Naive thymus-derived CD8-positive, alpha-beta T cell (primary cell): ENCODE measurements at regions not wholly inside any gene's neighbourhood (a gene's known extent, or its start where the extent isn't known, plus 50 kb on each side); places are given as distances from the start of the nearest gene placed in this dataset.
"Not testable (repeated sequence)": the region's sequence is repeated elsewhere in the genome, so short reads cannot be mapped to it uniquely, and the experiment has no call there.

Source experiments
- ATAC-seq, 2 donors: fragments of 150-1000 bp; cut with Tn5 transposase in 1 of 2; sonication (Bioruptor Pico), chemical (Tn5 transposase) in 1 of 2; 1 replicate in 1 of 2; 2 replicates in 1 of 2; pipeline ENCODE4 v1.10.0; 2021; ENCODE audit warnings: mild to moderate bottlenecking in 2 of 2, moderate library complexity in 2 of 2
- POLR2A ChIA-PET: fragments of 350-600 bp; sonication (Branson Sonifier 250); formaldehyde crosslinking; loops from one replicate; lab custom pipeline; 2021; ENCODE audit warnings: antibody characterized with exemption; lab: Charles Lee
- DNase-seq, 10 donors: peaks; one replicate each; pipeline versions ENCODE4 v3.0.0 to v3.0.0-alpha.2; 2020 to 2022
- H3K27ac Mint-ChIP-seq, 10 donors: one replicate each; pipeline ENCODE4 v1.8.0; 2020 to 2022; ENCODE audit warnings: mild to moderate bottlenecking in 10 of 10, mixed read lengths in 10 of 10, moderate library complexity in 4 of 10, inconsistent platforms in 1 of 10
- H3K27me3 Mint-ChIP-seq, 5 donors: one replicate each; pipeline ENCODE4 v1.8.0; 2021 to 2022; ENCODE audit warnings: mixed read lengths in 5 of 5
- H3K36me3 Mint-ChIP-seq, 3 donors: one replicate each; pipeline ENCODE4 v1.8.0; 2020 to 2022; ENCODE audit warnings: mixed read lengths in 3 of 3, mild to moderate bottlenecking in 2 of 3, inconsistent platforms in 1 of 3
- H3K4me1 Mint-ChIP-seq, 4 donors: one replicate each; pipeline ENCODE4 v1.8.0; 2021 to 2022; ENCODE audit warnings: mixed read lengths in 4 of 4
- H3K4me3 Mint-ChIP-seq, 10 donors: one replicate each; pipeline ENCODE4 v1.8.0; 2020 to 2022; ENCODE audit warnings: mild to moderate bottlenecking in 10 of 10, mixed read lengths in 10 of 10, moderate library complexity in 6 of 10, inconsistent platforms in 1 of 10
- H3K9me3 Mint-ChIP-seq, 9 donors: one replicate each; pipeline ENCODE4 v1.8.0; 2020 to 2022; ENCODE audit warnings: mixed read lengths in 9 of 9, mild to moderate bottlenecking in 3 of 9, inconsistent platforms in 1 of 9, moderate library complexity in 1 of 9

GRCh38 chr5:2374703-2375102 lies 376.8 kb downstream of the IRX2 start:
- H3K27ac Mint-ChIP-seq, result no peak overlapping the region
- POLR2A ChIA-PET, result no interaction called here
- DNase-seq (no peak), ATAC-seq (no peak)
- no peak overlapping the region for H3K4me3 Mint-ChIP-seq
- H3K9me3 Mint-ChIP-seq, result peaks cover 0 to 18% (median 3%) of the 10 kb centered on the region in 9 donors
- H3K36me3 Mint-ChIP-seq, result no peaks in the 10 kb centered on the region
- no peaks in the 10 kb centered on the region for H3K4me1 Mint-ChIP-seq
- peaks cover 0 to 7% (median 0%) of the 10 kb centered on the region in 5 donors for H3K27me3 Mint-ChIP-seq

- Mint-ChIP-seq H3K27me3 (peaks cover 0 to 7% (median 1%) of the 10 kb centered on the region in 5 donors), H3K4me1 (no peaks in the 10 kb centered on the region), H3K36me3 (no peaks in the 10 kb centered on the region), H3K27ac (no peak overlapping the region), H3K9me3 (peaks cover 0 to 18% (median 6%) of the 10 kb centered on the region in 9 donors), H3K4me3 (no peak overlapping the region)
- POLR2A ChIA-PET, result no interaction called here
- DNase-seq (no peak), ATAC-seq (no peak)
Observed at GRCh38 chr5:2373631-2374030, 377.8 kb downstream of the IRX2 start.

- DNase-seq, result no peak
- POLR2A ChIA-PET, result no interaction called here
- H3K27me3 Mint-ChIP-seq, result peaks cover 0 to 7% (median 2%) of the 10 kb centered on the region in 5 donors
- no peak for ATAC-seq
- H3K36me3 Mint-ChIP-seq, result no peaks in the 10 kb centered on the region
- no peak overlapping the region for H3K27ac Mint-ChIP-seq
- H3K4me1 Mint-ChIP-seq, result no peaks in the 10 kb centered on the region
- H3K4me3 Mint-ChIP-seq, result no peak overlapping the region
- peaks cover 0 to 18% (median 6%) of the 10 kb centered on the region in 9 donors for H3K9me3 Mint-ChIP-seq
Observed at GRCh38 chr5:2371419-2371710, 380.1 kb downstream of the IRX2 start.

GRCh38 chr5:2370626-2371418 lies 380.7 kb downstream of the IRX2 start:
- Mint-ChIP-seq H3K9me3 (peaks cover 0 to 18% (median 6%) of the 10 kb centered on the region in 9 donors), H3K4me3 (no peak overlapping the region), H3K27me3 (peaks cover 0 to 7% (median 2%) of the 10 kb centered on the region in 5 donors), H3K4me1 (no peaks in the 10 kb centered on the region), H3K36me3 (no peaks in the 10 kb centered on the region), H3K27ac (no peak overlapping the region)
- POLR2A ChIA-PET, result no interaction called here
- ATAC-seq (no peak), DNase-seq (no peak)

GRCh38 chr5:2369178-2369577 lies 382.3 kb downstream of the IRX2 start:
- Mint-ChIP-seq H3K9me3 (peaks cover 1 to 27% (median 10%) of the 10 kb centered on the region in 9 donors), H3K27ac (no peak overlapping the region), H3K36me3 (peaks cover 0 to 8% (median 0%) of the 10 kb centered on the region in 3 donors), H3K4me1 (no peaks in the 10 kb centered on the region), H3K27me3 (peaks cover 0 to 14% (median 3%) of the 10 kb centered on the region in 5 donors), H3K4me3 (no peak overlapping the region)
- no peak for DNase-seq
- ATAC-seq, result no peak
- POLR2A ChIA-PET, result no interaction called here

GRCh38 chr5:2366816-2367215 lies 384.7 kb downstream of the IRX2 start:
- Mint-ChIP-seq H3K36me3 (peaks cover 0 to 8% (median 0%) of the 10 kb centered on the region in 3 donors), H3K27ac (no peak overlapping the region), H3K9me3 (peaks cover 1 to 17% (median 7%) of the 10 kb centered on the region in 9 donors), H3K4me3 (no peak overlapping the region), H3K4me1 (no peaks in the 10 kb centered on the region), H3K27me3 (peaks cover 1 to 17% (median 11%) of the 10 kb centered on the region in 5 donors)
- ATAC-seq (no peak), DNase-seq (no peak)
- POLR2A ChIA-PET, result no interaction called here

GRCh38 chr5:2357309-2357708 lies 394.2 kb downstream of the IRX2 start:
- Mint-ChIP-seq H3K36me3 (no peaks in the 10 kb centered on the region), H3K27ac (no peak overlapping the region), H3K9me3 (peaks cover 0 to 19% (median 0%) of the 10 kb centered on the region in 9 donors), H3K4me1 (no peaks in the 10 kb centered on the region), H3K27me3 (peaks cover 0 to 26% (median 6%) of the 10 kb centered on the region in 5 donors), H3K4me3 (no peak overlapping the region)
- POLR2A ChIA-PET, result no interaction called here
- ATAC-seq, result no peak
- DNase-seq, result no peak

GRCh38 chr5:2355859-2356258 lies 395.6 kb downstream of the IRX2 start:
- H3K4me3 Mint-ChIP-seq, result no peak overlapping the region

GRCh38 chr5:2353871-2354440 lies 397.5 kb downstream of the IRX2 start:
- no peak for ATAC-seq
- peaks cover 0 to 19% (median 9%) of the 10 kb centered on the region in 9 donors for H3K9me3 Mint-ChIP-seq

More at GRCh38 chr5:2355859-2356258, 395.6 kb downstream of the IRX2 start:
- Mint-ChIP-seq H3K27ac (no peak overlapping the region), H3K27me3 (peaks cover 0 to 26% (median 6%) of the 10 kb centered on the region in 5 donors), H3K36me3 (no peaks in the 10 kb centered on the region), H3K4me1 (no peaks in the 10 kb centered on the region), H3K9me3 (peaks cover 0 to 28% (median 6%) of the 10 kb centered on the region in 9 donors)
- DNase-seq (no peak), ATAC-seq (no peak)
- POLR2A ChIA-PET, result no interaction called here

GRCh38 chr5:2353211-2353610 lies 398.3 kb downstream of the IRX2 start:
- DNase-seq, result no peak
- no peak for ATAC-seq
- Mint-ChIP-seq H3K27ac (no peak overlapping the region), H3K9me3 (peaks cover 0 to 16% (median 10%) of the 10 kb centered on the region in 9 donors), H3K4me1 (no peaks in the 10 kb centered on the region), H3K27me3 (peaks cover 0 to 26% (median 6%) of the 10 kb centered on the region in 5 donors), H3K36me3 (no peaks in the 10 kb centered on the region), H3K4me3 (no peak overlapping the region)
- POLR2A ChIA-PET, result no interaction called here

More at GRCh38 chr5:2353871-2354440, 397.5 kb downstream of the IRX2 start:
- POLR2A ChIA-PET, result no interaction called here
- DNase-seq, result no peak
- Mint-ChIP-seq H3K27ac (no peak overlapping the region), H3K4me1 (no peaks in the 10 kb centered on the region), H3K36me3 (no peaks in the 10 kb centered on the region), H3K27me3 (peaks cover 0 to 26% (median 6%) of the 10 kb centered on the region in 5 donors), H3K4me3 (no peak overlapping the region)

GRCh38 chr5:2352101-2352861 lies 399.2 kb downstream of the IRX2 start:
- peaks cover 0 to 3% (median 0%) of the 10 kb centered on the region in 3 donors for H3K36me3 Mint-ChIP-seq
- peaks cover 2 to 25% (median 18%) of the 10 kb centered on the region in 9 donors for H3K9me3 Mint-ChIP-seq
- ATAC-seq, result no peak
- no peak for DNase-seq
- H3K4me3 Mint-ChIP-seq, result no peak overlapping the region
- peaks cover 0 to 26% (median 6%) of the 10 kb centered on the region in 5 donors for H3K27me3 Mint-ChIP-seq
- no peak overlapping the region for H3K27ac Mint-ChIP-seq
- H3K4me1 Mint-ChIP-seq, result no peaks in the 10 kb centered on the region
- POLR2A ChIA-PET, result no interaction called here

- H3K27ac Mint-ChIP-seq, ATAC-seq, H3K4me1 Mint-ChIP-seq, H3K4me3 Mint-ChIP-seq, DNase-seq, H3K36me3 Mint-ChIP-seq, POLR2A ChIA-PET: not testable (repeated sequence)
- peaks cover 4 to 26% (median 12%) of the 10 kb centered on the region in 5 donors for H3K27me3 Mint-ChIP-seq
- peaks cover 4 to 42% (median 18%) of the 10 kb centered on the region in 9 donors for H3K9me3 Mint-ChIP-seq
Observed at GRCh38 chr5:2349768-2350167, 401.7 kb downstream of the IRX2 start.

GRCh38 chr5:2338686-2339085 lies 412.8 kb downstream of the IRX2 start:
- Mint-ChIP-seq H3K27me3 (peaks cover 0 to 15% (median 6%) of the 10 kb centered on the region in 5 donors), H3K4me3 (no peak overlapping the region), H3K9me3 (peaks cover 0 to 2% (median 0%) of the 10 kb centered on the region in 9 donors), H3K27ac (no peak overlapping the region), H3K36me3 (no peaks in the 10 kb centered on the region), H3K4me1 (no peaks in the 10 kb centered on the region)
- ATAC-seq, result no peak
- no peak for DNase-seq
- POLR2A ChIA-PET, result no interaction called here
